Retinal pigment epithelial cell (primary cell): ENCODE measurements at regions not wholly inside any gene's neighbourhood (a gene's known extent, or its start where the extent isn't known, plus 50 kb on each side); places are given as distances from the start of the nearest gene placed in this dataset.
A peak's percentile ranks its signal among the peaks of the same experiment; 100 is the strongest.

Experiments
- DNase-seq: peaks from one replicate; pipeline ENCODE4 v3.0.0-alpha.2; 2010; ENCODE audit warnings: low read depth
- H3K4me3 ChIP-seq: 2 replicates; pipeline ENCODE4 v1.5.1; 2011; ENCODE audit warnings: mild to moderate bottlenecking, low read length, control low read depth, moderate library complexity
- TF ChIP-seq, protein P1 (sequence below): conservative IDR thresholded peaks from 2 replicates; pipeline ENCODE4 v1.5.1; 2011; ENCODE audit warnings: low read depth, low read length, control low read depth, inconsistent platforms

DNA sequence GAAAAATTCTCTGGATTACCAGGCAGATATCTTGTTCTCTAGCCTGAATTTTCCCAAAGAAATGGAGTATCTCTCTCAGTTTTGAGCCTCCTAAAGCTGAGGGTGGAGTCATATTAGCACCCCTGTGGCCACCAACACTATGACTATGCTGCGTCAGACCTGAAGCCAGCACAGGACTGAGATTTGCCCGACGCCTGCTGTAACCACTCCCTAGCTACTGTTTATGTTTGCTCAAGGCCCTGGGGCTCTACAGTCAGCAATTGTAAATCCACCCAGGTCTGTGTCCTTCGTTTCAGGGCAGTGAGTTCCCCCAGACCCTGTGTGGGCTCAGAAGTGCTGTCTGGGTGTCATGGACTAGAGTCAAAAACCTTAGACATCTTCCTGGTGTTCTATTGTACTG, 61.4 kb downstream of the ZXDA start:
- no peak overlapping the region for H3K4me3 ChIP-seq
- TF ChIP-seq, protein P1, sequence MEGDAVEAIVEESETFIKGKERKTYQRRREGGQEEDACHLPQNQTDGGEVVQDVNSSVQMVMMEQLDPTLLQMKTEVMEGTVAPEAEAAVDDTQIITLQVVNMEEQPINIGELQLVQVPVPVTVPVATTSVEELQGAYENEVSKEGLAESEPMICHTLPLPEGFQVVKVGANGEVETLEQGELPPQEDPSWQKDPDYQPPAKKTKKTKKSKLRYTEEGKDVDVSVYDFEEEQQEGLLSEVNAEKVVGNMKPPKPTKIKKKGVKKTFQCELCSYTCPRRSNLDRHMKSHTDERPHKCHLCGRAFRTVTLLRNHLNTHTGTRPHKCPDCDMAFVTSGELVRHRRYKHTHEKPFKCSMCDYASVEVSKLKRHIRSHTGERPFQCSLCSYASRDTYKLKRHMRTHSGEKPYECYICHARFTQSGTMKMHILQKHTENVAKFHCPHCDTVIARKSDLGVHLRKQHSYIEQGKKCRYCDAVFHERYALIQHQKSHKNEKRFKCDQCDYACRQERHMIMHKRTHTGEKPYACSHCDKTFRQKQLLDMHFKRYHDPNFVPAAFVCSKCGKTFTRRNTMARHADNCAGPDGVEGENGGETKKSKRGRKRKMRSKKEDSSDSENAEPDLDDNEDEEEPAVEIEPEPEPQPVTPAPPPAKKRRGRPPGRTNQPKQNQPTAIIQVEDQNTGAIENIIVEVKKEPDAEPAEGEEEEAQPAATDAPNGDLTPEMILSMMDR = no peak
- DNase-seq = no peak

DNA sequence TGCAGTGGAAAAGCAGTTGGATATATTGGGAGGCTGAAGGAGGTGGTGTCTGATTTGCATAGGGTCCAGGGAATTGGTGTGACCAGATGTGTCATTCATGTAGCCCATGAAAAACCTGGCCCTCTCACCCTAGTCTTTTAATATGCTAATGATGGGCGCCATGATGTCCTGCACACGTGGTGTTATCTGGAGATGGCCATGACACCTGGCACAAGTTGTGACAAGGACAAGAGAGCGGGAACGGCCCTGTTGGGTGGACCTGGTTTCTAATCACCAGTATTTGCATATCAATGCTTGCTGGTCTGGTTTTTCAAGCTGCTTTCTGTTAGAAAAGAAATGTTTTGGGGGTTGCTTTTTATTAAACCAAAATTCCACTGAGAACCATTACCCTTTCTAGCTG, 87.4 kb downstream of the ZXDA start:
- no peak for DNase-seq
- TF ChIP-seq, protein P1 = no peak
- H3K4me3 ChIP-seq = no peak overlapping the region

DNA sequence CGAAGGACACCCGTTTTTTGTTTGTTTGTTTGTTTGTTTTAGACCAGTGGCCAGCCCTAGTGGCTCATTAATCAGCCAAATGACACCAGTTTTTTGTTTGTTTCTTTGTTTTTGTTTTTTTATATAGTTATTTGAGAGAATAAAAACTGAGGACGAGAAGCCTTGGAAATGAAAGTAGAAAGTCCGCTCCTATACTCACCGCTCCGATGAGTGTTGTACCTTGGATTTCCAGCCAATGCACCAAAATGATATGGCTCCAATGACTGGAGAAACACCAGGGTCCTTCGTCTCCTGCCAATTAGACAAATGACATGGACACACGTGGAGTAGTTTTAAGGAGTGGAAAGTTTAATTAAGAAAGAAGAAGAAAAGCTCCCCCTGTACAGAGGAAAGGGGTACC, 87.9 kb downstream of the ZXDA start:
- no peak overlapping the region for H3K4me3 ChIP-seq
- DNase-seq = no peak
- TF ChIP-seq, protein P1 = no peak

DNA sequence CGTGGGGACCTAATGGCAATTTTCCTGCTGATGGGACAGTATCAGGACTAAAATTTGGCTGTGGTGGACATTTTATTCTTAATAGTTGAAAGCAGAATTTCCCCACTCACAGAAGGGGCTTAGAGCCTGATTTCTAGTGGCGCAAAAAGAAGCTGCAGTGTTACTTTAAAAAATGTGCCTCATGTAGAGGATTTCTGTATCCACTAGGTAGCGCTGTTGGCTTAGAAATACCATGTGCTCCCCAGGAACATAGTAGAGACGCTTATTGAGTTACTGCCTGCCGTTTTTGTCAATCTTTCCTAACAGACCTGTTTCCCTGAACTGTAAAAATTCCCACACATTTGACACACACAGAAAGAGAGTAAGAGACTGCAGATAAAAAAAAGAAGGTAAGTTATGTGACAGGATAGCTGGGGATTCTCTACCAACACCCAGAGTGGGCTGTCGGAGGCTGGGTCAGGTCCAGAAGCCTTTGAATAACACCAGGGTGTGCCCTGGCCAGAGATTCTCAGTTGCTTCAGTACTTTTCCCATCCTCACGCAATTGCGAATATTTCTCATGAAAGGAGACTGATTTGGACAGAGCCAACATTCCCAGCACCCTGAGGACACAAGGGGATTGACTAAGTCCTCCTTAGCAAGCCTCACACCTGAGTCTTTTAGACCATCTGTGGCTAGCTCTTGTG, 88.4 kb downstream of the ZXDA start:
- TF ChIP-seq, protein P1 = peak; percentile 39
- H3K4me3 ChIP-seq = no peak overlapping the region
- DNase-seq = peak; percentile 0

DNA sequence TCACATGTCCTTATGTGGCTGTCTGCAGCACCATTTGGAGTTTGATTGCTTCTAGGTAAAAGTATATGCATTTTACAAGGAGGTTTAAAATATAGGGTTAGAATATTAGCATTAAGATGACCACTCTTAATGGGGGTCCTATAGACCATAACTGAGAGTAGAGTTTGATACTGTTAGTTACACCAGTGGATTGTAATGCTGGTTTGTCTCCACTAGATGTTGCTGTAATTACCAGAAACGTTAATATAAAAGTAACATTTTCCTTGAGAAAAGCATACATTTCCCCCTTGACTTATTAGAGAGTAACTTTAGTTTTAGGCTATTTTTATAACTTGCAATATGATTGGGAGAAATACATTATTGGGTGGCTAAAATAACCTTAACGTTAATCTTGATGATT, 93.0 kb downstream of the ZXDA start:
- no peak for DNase-seq
- TF ChIP-seq, protein P1 = peak; percentile 27

DNA sequence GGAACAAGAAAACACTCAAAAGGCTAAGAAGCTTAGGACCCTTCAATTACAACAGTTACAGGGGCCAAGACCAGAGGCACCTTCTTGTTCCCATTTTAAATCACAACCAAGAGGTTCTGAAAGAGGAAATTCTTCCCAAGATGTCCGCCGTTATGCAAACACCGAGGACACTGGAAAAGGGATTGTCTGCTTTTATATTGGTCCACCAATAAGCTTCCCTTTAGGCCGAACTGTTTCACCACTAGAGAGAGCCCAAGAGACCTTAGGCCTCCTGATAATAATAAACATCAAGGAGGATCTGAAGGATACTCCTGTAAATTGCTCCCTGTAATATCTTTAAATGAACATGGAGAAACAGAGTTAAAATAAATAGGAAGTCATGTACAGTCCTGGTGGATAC, 92.6 kb upstream of the NLRP2B start:
- TF ChIP-seq, protein P1 = no peak
- H3K4me3 ChIP-seq = no peak overlapping the region
- no peak for DNase-seq

More for the DNA sequence above, 93.0 kb downstream of the ZXDA start:
- no peak overlapping the region for H3K4me3 ChIP-seq

DNA sequence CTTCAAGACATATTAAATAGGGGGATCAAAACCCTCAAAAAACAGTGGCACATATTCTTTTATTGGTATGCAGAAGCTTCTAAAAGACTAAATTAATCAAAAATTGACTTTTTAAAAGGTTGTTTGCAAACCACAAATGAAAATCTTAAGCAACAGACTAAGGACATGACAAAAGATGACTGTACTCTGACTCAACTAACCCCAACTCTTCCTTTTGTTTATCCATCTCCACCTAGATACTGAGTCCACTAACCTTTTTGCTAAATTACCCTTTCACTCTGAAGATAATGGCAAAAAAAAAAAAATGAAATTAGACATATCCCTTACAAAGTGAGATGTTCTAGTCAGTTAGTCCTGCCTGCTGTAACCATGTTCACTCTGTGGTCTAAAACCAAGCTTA, 91.6 kb upstream of the NLRP2B start:
- H3K4me3 ChIP-seq = no peak overlapping the region
- no peak for DNase-seq
- TF ChIP-seq, protein P1 = no peak
